Calu3 (cell line): ENCODE measurements at regions not wholly inside any gene's neighbourhood (a gene's known extent, or its start where the extent isn't known, plus 50 kb on each side); places are given as distances from the start of the nearest gene placed in this dataset.

Source experiments
- BruUV-seq: library from RNA; stranded (reverse); fragments of 400-500 nt; replicated peaks from 2 replicates; lab custom pipeline; 2021; lab: Mats Ljungman, UMichigan
- CTCF ChIA-PET: fragments of 300-600 bp; sonication (Branson Sonifier 250); formaldehyde crosslinking; loops from one replicate; lab custom pipeline; 2022; ENCODE audit warnings: antibody characterized with exemption; lab: Charles Lee
- DNase-seq: peaks from one replicate; pipeline ENCODE4 v3.0.0; 2022
- H3K27ac Mint-ChIP-seq: one replicate; pipeline ENCODE4 v1.8.0; 2022; ENCODE audit warnings: mixed read lengths; ENCODE audit not compliant: unreplicated experiment
- H3K27me3 Mint-ChIP-seq: one replicate; pipeline ENCODE4 v1.8.0; 2022; ENCODE audit warnings: mixed read lengths; ENCODE audit not compliant: unreplicated experiment
- H3K36me3 Mint-ChIP-seq: one replicate; pipeline ENCODE4 v1.8.0; 2022; ENCODE audit warnings: mild to moderate bottlenecking, moderate library complexity, mixed read lengths; ENCODE audit not compliant: insufficient read depth, unreplicated experiment
- H3K4me1 Mint-ChIP-seq: one replicate; pipeline ENCODE4 v1.8.0; 2022; ENCODE audit warnings: mild to moderate bottlenecking, low read depth, mixed read lengths; ENCODE audit not compliant: unreplicated experiment
- H3K4me3 Mint-ChIP-seq: one replicate; pipeline ENCODE4 v1.8.0; 2022; ENCODE audit warnings: mild to moderate bottlenecking, low read depth, moderate library complexity, mixed read lengths; ENCODE audit not compliant: unreplicated experiment
- H3K9me3 Mint-ChIP-seq: one replicate; pipeline ENCODE4 v1.8.0; 2022; ENCODE audit warnings: low read depth, mixed read lengths; ENCODE audit not compliant: unreplicated experiment
- intact Hi-C: fragments of 100-400 bp; cut with micrococcal nuclease; formaldehyde crosslinking; loops from one replicate; pipeline ENCODE4 v1.10.0; 2022; ENCODE audit not compliant: unreplicated experiment
- TF ChIP-seq, protein P1 (sequence below): fragments of 200-600 bp; IDR thresholded peaks from one replicate; pipeline ENCODE4 v1.8.0; 2022; ENCODE audit warnings: antibody characterized with exemption; ENCODE audit not compliant: unreplicated experiment

GRCh38 chr7:24466168-24466768, 107.0 kb upstream of the PALS2 start:
- CTCF ChIA-PET: no interaction called here
- intact Hi-C loops: no loop called here
- no peak for DNase-seq
- Mint-ChIP-seq H3K36me3 (no peaks in the 10 kb centered on the region), H3K27ac (no peak overlapping the region), H3K27me3 (peaks cover 9% of the 10 kb centered on the region), H3K9me3 (no peaks in the 10 kb centered on the region), H3K4me3 (no peak overlapping the region), H3K4me1 (peaks cover 11% of the 10 kb centered on the region)
- TF ChIP-seq, protein P1, sequence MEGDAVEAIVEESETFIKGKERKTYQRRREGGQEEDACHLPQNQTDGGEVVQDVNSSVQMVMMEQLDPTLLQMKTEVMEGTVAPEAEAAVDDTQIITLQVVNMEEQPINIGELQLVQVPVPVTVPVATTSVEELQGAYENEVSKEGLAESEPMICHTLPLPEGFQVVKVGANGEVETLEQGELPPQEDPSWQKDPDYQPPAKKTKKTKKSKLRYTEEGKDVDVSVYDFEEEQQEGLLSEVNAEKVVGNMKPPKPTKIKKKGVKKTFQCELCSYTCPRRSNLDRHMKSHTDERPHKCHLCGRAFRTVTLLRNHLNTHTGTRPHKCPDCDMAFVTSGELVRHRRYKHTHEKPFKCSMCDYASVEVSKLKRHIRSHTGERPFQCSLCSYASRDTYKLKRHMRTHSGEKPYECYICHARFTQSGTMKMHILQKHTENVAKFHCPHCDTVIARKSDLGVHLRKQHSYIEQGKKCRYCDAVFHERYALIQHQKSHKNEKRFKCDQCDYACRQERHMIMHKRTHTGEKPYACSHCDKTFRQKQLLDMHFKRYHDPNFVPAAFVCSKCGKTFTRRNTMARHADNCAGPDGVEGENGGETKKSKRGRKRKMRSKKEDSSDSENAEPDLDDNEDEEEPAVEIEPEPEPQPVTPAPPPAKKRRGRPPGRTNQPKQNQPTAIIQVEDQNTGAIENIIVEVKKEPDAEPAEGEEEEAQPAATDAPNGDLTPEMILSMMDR: no peak
- BruUV-seq: no TSS peak

DNA sequence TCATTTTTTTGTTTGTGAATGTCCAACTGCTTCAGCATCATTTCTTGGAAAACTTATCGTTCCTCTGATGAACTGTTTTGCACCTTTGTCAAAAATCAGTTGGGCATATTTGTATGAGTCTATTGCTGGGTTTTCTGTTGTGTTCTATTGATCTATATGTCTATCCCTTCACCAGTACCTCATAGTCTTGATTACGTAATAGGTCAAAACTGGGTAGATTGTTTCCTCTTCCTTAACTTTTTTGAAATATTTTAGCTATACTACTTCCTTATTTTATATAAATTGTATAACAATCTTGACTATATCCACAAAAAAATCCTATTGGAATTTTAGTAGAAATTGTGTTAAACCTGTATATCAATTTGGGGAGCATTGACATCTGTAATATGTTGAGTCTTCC, 104.1 kb upstream of the PALS2 start:
- BruUV-seq: no TSS peak
- CTCF ChIA-PET: no interaction called here

DNA sequence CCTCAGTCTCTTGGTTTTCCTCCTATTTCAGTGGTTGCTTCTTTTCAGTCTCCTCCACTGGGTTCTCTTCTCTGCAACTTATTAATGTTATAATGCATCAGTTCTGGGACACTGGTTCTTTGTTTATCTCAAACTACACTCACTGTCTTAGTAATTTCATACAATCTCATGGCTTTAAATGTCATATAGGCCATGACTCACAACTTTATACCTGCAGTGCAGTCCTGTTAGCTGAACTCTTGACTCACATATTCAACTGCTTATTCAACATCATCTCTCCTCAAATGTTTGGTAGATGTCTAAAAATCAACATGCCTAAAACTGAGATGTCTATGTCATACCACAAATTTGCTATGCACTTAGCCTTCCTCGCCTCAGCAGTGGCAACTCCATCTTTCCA, 101.2 kb upstream of the PALS2 start:
- BruUV-seq: no TSS peak
- intact Hi-C loops: no loop called here
- DNase-seq: no peak
- TF ChIP-seq, protein P1: no peak
- H3K4me3 Mint-ChIP-seq: no peak overlapping the region
- H3K27ac Mint-ChIP-seq: no peak overlapping the region
- H3K27me3 Mint-ChIP-seq: no peaks in the 10 kb centered on the region
- H3K4me1 Mint-ChIP-seq: no peaks in the 10 kb centered on the region
- no peaks in the 10 kb centered on the region for H3K36me3 Mint-ChIP-seq
- CTCF ChIA-PET: no interaction called here
- no peaks in the 10 kb centered on the region for H3K9me3 Mint-ChIP-seq

More for the DNA sequence above, 104.1 kb upstream of the PALS2 start:
- intact Hi-C loops: no loop called here
- peaks cover 11% of the 10 kb centered on the region for H3K4me1 Mint-ChIP-seq
- no peaks in the 10 kb centered on the region for H3K9me3 Mint-ChIP-seq
- no peaks in the 10 kb centered on the region for H3K27me3 Mint-ChIP-seq
- H3K36me3 Mint-ChIP-seq: no peaks in the 10 kb centered on the region
- no peak overlapping the region for H3K4me3 Mint-ChIP-seq
- no peak for DNase-seq
- TF ChIP-seq, protein P1: no peak
- H3K27ac Mint-ChIP-seq: no peak overlapping the region

- no peak overlapping the region for H3K27ac Mint-ChIP-seq
- intact Hi-C loops: loop anchor here (5.0 kb wide), 1 partner anchor 102 kb away; no protein-coding TSS in a partner anchor
- no peaks in the 10 kb centered on the region for H3K27me3 Mint-ChIP-seq
- H3K9me3 Mint-ChIP-seq: peaks cover 3% of the 10 kb centered on the region
- TF ChIP-seq, protein P1: no peak
- BruUV-seq: no TSS peak
- CTCF ChIA-PET: no interaction called here
- no peak for DNase-seq
- H3K4me1 Mint-ChIP-seq: peaks cover 14% of the 10 kb centered on the region
- H3K4me3 Mint-ChIP-seq: no peak overlapping the region
- no peaks in the 10 kb centered on the region for H3K36me3 Mint-ChIP-seq
Observed at GRCh38 chr7:24475166-24475961, 97.9 kb upstream of the PALS2 start.
